OCI-LY3 (cell line): ENCODE measurements at regions not wholly inside any gene's neighbourhood (a gene's known extent, or its start where the extent isn't known, plus 50 kb on each side); places are given as distances from the start of the nearest gene placed in this dataset.

Source experiments
- EZH2phosphoT487 ChIP-seq: fragments of 200-600 bp; shearing (Covaris generic); IDR thresholded peaks from 2 replicates; pipeline ENCODE4 v1.6.1; 2018; ENCODE audit warnings: antibody characterized with exemption, mixed run types, low read depth
- TF ChIP-seq, protein P1 (sequence below): fragments of 200-600, 300-600 bp; sonication (generic); IDR thresholded peaks from 2 replicates; pipeline ENCODE4 v1.5.1; 2014; ENCODE audit warnings: antibody characterized with exemption, low read length, low read depth

DNA sequence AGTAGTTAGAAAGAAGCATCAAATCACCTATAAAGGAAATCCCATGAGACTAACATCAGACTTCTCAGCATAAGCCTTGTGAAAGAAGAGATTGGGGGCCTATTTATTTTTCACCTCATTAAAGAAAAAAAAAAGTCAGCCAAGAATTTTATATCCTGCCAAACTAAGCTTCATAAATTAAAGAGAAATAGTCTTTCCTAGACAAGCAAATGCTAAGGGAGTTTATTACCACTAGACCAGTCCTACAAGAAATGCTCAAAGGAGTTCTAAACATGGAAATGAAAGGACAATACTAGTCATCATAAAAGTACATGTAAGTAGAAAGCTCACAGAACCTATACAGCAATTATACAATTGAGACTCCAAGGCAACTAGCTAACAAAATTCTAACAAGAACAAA is 96.5 kb upstream of the OLIG3 start:
- TF ChIP-seq EZH2phosphoT487 = no peak
- TF ChIP-seq, protein P1, sequence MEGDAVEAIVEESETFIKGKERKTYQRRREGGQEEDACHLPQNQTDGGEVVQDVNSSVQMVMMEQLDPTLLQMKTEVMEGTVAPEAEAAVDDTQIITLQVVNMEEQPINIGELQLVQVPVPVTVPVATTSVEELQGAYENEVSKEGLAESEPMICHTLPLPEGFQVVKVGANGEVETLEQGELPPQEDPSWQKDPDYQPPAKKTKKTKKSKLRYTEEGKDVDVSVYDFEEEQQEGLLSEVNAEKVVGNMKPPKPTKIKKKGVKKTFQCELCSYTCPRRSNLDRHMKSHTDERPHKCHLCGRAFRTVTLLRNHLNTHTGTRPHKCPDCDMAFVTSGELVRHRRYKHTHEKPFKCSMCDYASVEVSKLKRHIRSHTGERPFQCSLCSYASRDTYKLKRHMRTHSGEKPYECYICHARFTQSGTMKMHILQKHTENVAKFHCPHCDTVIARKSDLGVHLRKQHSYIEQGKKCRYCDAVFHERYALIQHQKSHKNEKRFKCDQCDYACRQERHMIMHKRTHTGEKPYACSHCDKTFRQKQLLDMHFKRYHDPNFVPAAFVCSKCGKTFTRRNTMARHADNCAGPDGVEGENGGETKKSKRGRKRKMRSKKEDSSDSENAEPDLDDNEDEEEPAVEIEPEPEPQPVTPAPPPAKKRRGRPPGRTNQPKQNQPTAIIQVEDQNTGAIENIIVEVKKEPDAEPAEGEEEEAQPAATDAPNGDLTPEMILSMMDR = no peak
